Activated naive CD4-positive, alpha-beta T cell treated with anti-CD3 and anti-CD28 coated beads for 36 hours (primary cell): ENCODE measurements at regions not wholly inside any gene's neighbourhood (a gene's known extent, or its start where the extent isn't known, plus 50 kb on each side); places are given as distances from the start of the nearest gene placed in this dataset.
"Not testable (repeated sequence)": the region's sequence is repeated elsewhere in the genome, so short reads cannot be mapped to it uniquely, and the experiment has no call there.

Source experiments
- CTCF ChIA-PET: fragments of 350-600 bp; sonication (Branson Sonifier 250); formaldehyde crosslinking; loops from one replicate; lab custom pipeline; 2021; ENCODE audit warnings: antibody characterized with exemption; lab: Charles Lee
- DNase-seq: peaks from one replicate; pipeline ENCODE4 v3.0.0-alpha.2; 2020
- H3K27ac Mint-ChIP-seq: one replicate; pipeline ENCODE4 v1.8.0; 2021; ENCODE audit warnings: mild to moderate bottlenecking, mixed read lengths
- H3K27me3 Mint-ChIP-seq: one replicate; pipeline ENCODE4 v1.8.0; 2021; ENCODE audit warnings: low read depth, mixed read lengths
- H3K36me3 Mint-ChIP-seq: one replicate; pipeline ENCODE4 v1.8.0; 2021; ENCODE audit warnings: low read depth, mixed read lengths
- H3K4me1 Mint-ChIP-seq: one replicate; pipeline ENCODE4 v1.8.0; 2021; ENCODE audit warnings: low read depth, mixed read lengths
- H3K4me3 Mint-ChIP-seq: one replicate; pipeline ENCODE4 v1.8.0; 2021; ENCODE audit warnings: mild to moderate bottlenecking, moderate library complexity, mixed read lengths
- H3K9me3 Mint-ChIP-seq: one replicate; pipeline ENCODE4 v1.8.0; 2021; ENCODE audit warnings: mixed read lengths
- intact Hi-C: fragments of 100-400 bp; cut with micrococcal nuclease; formaldehyde crosslinking; loops from one replicate; pipeline ENCODE4 v1.15.1; 2023

- H3K4me1 Mint-ChIP-seq, result no peaks in the 10 kb centered on the region
- intact Hi-C loops, result no loop called here
- H3K4me3 Mint-ChIP-seq, result no peak overlapping the region
- H3K9me3 Mint-ChIP-seq, result peaks cover 7% of the 10 kb centered on the region
- no peaks in the 10 kb centered on the region for H3K27me3 Mint-ChIP-seq
- CTCF ChIA-PET, result no interaction called here
- no peak for DNase-seq
- H3K27ac Mint-ChIP-seq, result no peak overlapping the region
- H3K36me3 Mint-ChIP-seq, result no peaks in the 10 kb centered on the region
These were observed 1563.6 kb downstream of the OLFM4 start for GRCh38 chr13:54592201-54592600.

- H3K4me1 Mint-ChIP-seq, result no peaks in the 10 kb centered on the region
- intact Hi-C loops, result no loop called here
- no peak overlapping the region for H3K4me3 Mint-ChIP-seq
- H3K9me3 Mint-ChIP-seq, result peaks cover 7% of the 10 kb centered on the region
- no peak overlapping the region for H3K27ac Mint-ChIP-seq
- H3K27me3 Mint-ChIP-seq, result no peaks in the 10 kb centered on the region
- no peaks in the 10 kb centered on the region for H3K36me3 Mint-ChIP-seq
- CTCF ChIA-PET, result no interaction called here
- no peak for DNase-seq
These were observed 1564.9 kb downstream of the OLFM4 start for GRCh38 chr13:54593504-54593903.

- H3K4me1 Mint-ChIP-seq, result no peaks in the 10 kb centered on the region
- no peak overlapping the region for H3K27ac Mint-ChIP-seq
- CTCF ChIA-PET, result no interaction called here
- DNase-seq, result no peak
- intact Hi-C loops, result no loop called here
- peaks cover 9% of the 10 kb centered on the region for H3K9me3 Mint-ChIP-seq
- no peaks in the 10 kb centered on the region for H3K36me3 Mint-ChIP-seq
- no peaks in the 10 kb centered on the region for H3K27me3 Mint-ChIP-seq
- no peak overlapping the region for H3K4me3 Mint-ChIP-seq
These were observed 1569.0 kb downstream of the OLFM4 start for GRCh38 chr13:54597540-54598088.

- intact Hi-C loops, result no loop called here
- no peaks in the 10 kb centered on the region for H3K27me3 Mint-ChIP-seq
- no peak for DNase-seq
- no peak overlapping the region for H3K27ac Mint-ChIP-seq
- H3K4me1 Mint-ChIP-seq, result no peaks in the 10 kb centered on the region
- H3K9me3 Mint-ChIP-seq, result peaks cover 10% of the 10 kb centered on the region
- H3K36me3 Mint-ChIP-seq, result no peaks in the 10 kb centered on the region
- no peak overlapping the region for H3K4me3 Mint-ChIP-seq
- CTCF ChIA-PET, result no interaction called here
These were observed 1570.8 kb downstream of the OLFM4 start for GRCh38 chr13:54599413-54599812.

GRCh38 chr13:54606944-54607343, 1578.3 kb downstream of the OLFM4 start:
- CTCF ChIA-PET, result no interaction called here
- Mint-ChIP-seq H3K4me1 (no peaks in the 10 kb centered on the region), H3K36me3 (no peaks in the 10 kb centered on the region), H3K4me3 (no peak overlapping the region), H3K9me3 (peaks cover 14% of the 10 kb centered on the region), H3K27ac (no peak overlapping the region), H3K27me3 (no peaks in the 10 kb centered on the region)
- intact Hi-C loops, result no loop called here
- DNase-seq, result no peak

- peaks cover 14% of the 10 kb centered on the region for H3K9me3 Mint-ChIP-seq
- CTCF ChIA-PET, result no interaction called here
These were observed 1578.8 kb downstream of the OLFM4 start for GRCh38 chr13:54607421-54607820.

GRCh38 chr13:54611390-54611789, 1582.8 kb downstream of the OLFM4 start:
- H3K9me3 Mint-ChIP-seq, result peaks cover 3% of the 10 kb centered on the region
- CTCF ChIA-PET, result no interaction called here

More at GRCh38 chr13:54607421-54607820, 1578.8 kb downstream of the OLFM4 start:
- intact Hi-C loops, result no loop called here
- no peak overlapping the region for H3K4me3 Mint-ChIP-seq
- H3K4me1 Mint-ChIP-seq, result no peaks in the 10 kb centered on the region
- H3K27ac Mint-ChIP-seq, result no peak overlapping the region
- no peak for DNase-seq
- H3K27me3 Mint-ChIP-seq, result no peaks in the 10 kb centered on the region
- H3K36me3 Mint-ChIP-seq, result no peaks in the 10 kb centered on the region

GRCh38 chr13:54614726-54615125, 1586.1 kb downstream of the OLFM4 start:
- Mint-ChIP-seq H3K27me3 (no peaks in the 10 kb centered on the region), H3K9me3 (peaks cover 6% of the 10 kb centered on the region), H3K27ac (no peak overlapping the region), H3K36me3 (no peaks in the 10 kb centered on the region), H3K4me3 (no peak overlapping the region), H3K4me1 (no peaks in the 10 kb centered on the region)
- CTCF ChIA-PET, result interaction anchor here (1.4 kb wide), 1 partner anchor 10 kb away, joined by 3 read pairs; no protein-coding TSS in a partner anchor
- intact Hi-C loops, result no loop called here
- no peak for DNase-seq

More at GRCh38 chr13:54611390-54611789, 1582.8 kb downstream of the OLFM4 start:
- Mint-ChIP-seq H3K4me1 (no peaks in the 10 kb centered on the region), H3K4me3 (no peak overlapping the region), H3K36me3 (no peaks in the 10 kb centered on the region), H3K27me3 (no peaks in the 10 kb centered on the region), H3K27ac (no peak overlapping the region)
- no peak for DNase-seq
- intact Hi-C loops, result no loop called here

- CTCF ChIA-PET, H3K27me3 Mint-ChIP-seq, intact Hi-C loops, H3K36me3 Mint-ChIP-seq, H3K4me1 Mint-ChIP-seq, H3K4me3 Mint-ChIP-seq, H3K9me3 Mint-ChIP-seq, H3K27ac Mint-ChIP-seq, DNase-seq: not testable (repeated sequence)
These were observed 1597.9 kb downstream of the OLFM4 start for GRCh38 chr13:54626504-54626903.

GRCh38 chr13:54627646-54628372, 1599.2 kb downstream of the OLFM4 start:
- intact Hi-C loops, result no loop called here
- DNase-seq, result no peak
- Mint-ChIP-seq H3K4me1 (no peaks in the 10 kb centered on the region), H3K4me3 (no peak overlapping the region), H3K9me3 (no peaks in the 10 kb centered on the region), H3K36me3 (no peaks in the 10 kb centered on the region), H3K27me3 (no peaks in the 10 kb centered on the region), H3K27ac (no peak overlapping the region)
- CTCF ChIA-PET, result no interaction called here

- intact Hi-C loops, result no loop called here
These were observed 1599.8 kb downstream of the OLFM4 start for GRCh38 chr13:54628383-54628782.

GRCh38 chr13:54633456-54633855, 1604.8 kb downstream of the OLFM4 start:
- H3K4me3 Mint-ChIP-seq, result no peak overlapping the region
- intact Hi-C loops, result no loop called here
- no peaks in the 10 kb centered on the region for H3K27me3 Mint-ChIP-seq
- no peaks in the 10 kb centered on the region for H3K36me3 Mint-ChIP-seq
- DNase-seq, result no peak
- no peaks in the 10 kb centered on the region for H3K4me1 Mint-ChIP-seq
- H3K27ac Mint-ChIP-seq, result no peak overlapping the region
- peaks cover 2% of the 10 kb centered on the region for H3K9me3 Mint-ChIP-seq
- CTCF ChIA-PET, result no interaction called here

More at GRCh38 chr13:54628383-54628782, 1599.8 kb downstream of the OLFM4 start:
- Mint-ChIP-seq H3K27ac (no peak overlapping the region), H3K4me1 (no peaks in the 10 kb centered on the region), H3K27me3 (no peaks in the 10 kb centered on the region), H3K36me3 (no peaks in the 10 kb centered on the region), H3K4me3 (no peak overlapping the region), H3K9me3 (no peaks in the 10 kb centered on the region)
- no peak for DNase-seq
- CTCF ChIA-PET, result no interaction called here

GRCh38 chr13:54636231-54636630, 1607.6 kb downstream of the OLFM4 start:
- no peaks in the 10 kb centered on the region for H3K4me1 Mint-ChIP-seq
- CTCF ChIA-PET, result no interaction called here
- H3K9me3 Mint-ChIP-seq, result peaks cover 3% of the 10 kb centered on the region
- H3K27me3 Mint-ChIP-seq, result no peaks in the 10 kb centered on the region
- no peak overlapping the region for H3K4me3 Mint-ChIP-seq
- no peak for DNase-seq
- no peaks in the 10 kb centered on the region for H3K36me3 Mint-ChIP-seq
- no peak overlapping the region for H3K27ac Mint-ChIP-seq
- intact Hi-C loops, result no loop called here
